K562 (cell line): ENCODE measurements at regions not wholly inside any gene's neighbourhood (a gene's known extent, or its start where the extent isn't known, plus 50 kb on each side); places are given as distances from the start of the nearest gene placed in this dataset.

ENCODE experiments used
- ATAC-seq: fragments of 200-7000 bp; cut with Tn5 transposase; 3 replicates; pipeline ENCODE4 v1.9.1; 2020; ENCODE audit warnings: moderate library complexity
- BruUV-seq: library from RNA; stranded (reverse); fragments of 400-500 nt; replicated peaks from 2 replicates; lab custom pipeline; 2021; lab: Mats Ljungman, UMichigan
- CTCF ChIA-PET: fragments of 300-600 bp; formaldehyde crosslinking; extraction: SDS; loops from one replicate; lab custom pipeline; 2021; ENCODE audit warnings: low intra/inter-chr PET ratio; lab: Yijun Ruan, JAX
- POLR2A ChIA-PET: fragments of 300-600, 350-650 bp; sonication (Branson Sonifier 250); formaldehyde crosslinking; extraction: SDS; loops from one replicate; lab custom pipeline; 2021; ENCODE audit warnings: antibody characterized with exemption, inconsistent platforms; lab: Yijun Ruan, JAX
- DNase-seq, 4 experiments: peaks; one replicate each; pipeline versions ENCODE4 v3.0.0 to v3.0.0-alpha.2; 2011 to 2018; ENCODE audit warnings: low spot score in 3 of 4, mixed read lengths in 3 of 4; ENCODE audit errors: extremely low read depth in 1 of 4
- FAIRE-seq: peaks from 2 replicates; lab custom pipeline; 2011; peaks lifted over from hg19 to GRCh38; lab: Jason Lieb, UNC
- H2AFZ ChIP-seq: 2 replicates; pipeline ENCODE4 v1.6.0; 2011; ENCODE audit warnings: low read depth, low read length, control low read depth, inconsistent platforms
- H3K27ac ChIP-seq: fragments of 200-600 bp; 3 replicates; pipeline ENCODE4 v1.8.0; 2011; ENCODE audit warnings: low read depth, mild to moderate bottlenecking, control low read depth, inconsistent platforms, low read length, moderate library complexity, mixed read lengths; ENCODE audit errors: extremely low read depth
- H3K27me3 ChIP-seq, 2 experiments: fragments of 300-600 bp in 1 of 2; 2 replicates in 1 of 2; 3 replicates in 1 of 2; pipeline versions ENCODE4 v1.6.0 to v1.8.0; 2011; ENCODE audit warnings: inconsistent platforms in 2 of 2, low read length in 2 of 2, mild to moderate bottlenecking in 1 of 2, mixed read lengths in 1 of 2, moderate library complexity in 1 of 2; ENCODE audit not compliant: control insufficient read depth in 2 of 2, insufficient read depth in 2 of 2
- H3K36me3 ChIP-seq: fragments of 300-600 bp; 3 replicates; pipeline ENCODE4 v1.8.0; 2011; ENCODE audit warnings: mild to moderate bottlenecking, low read length, inconsistent platforms; ENCODE audit not compliant: control insufficient read depth, insufficient read depth
- H3K4me1 ChIP-seq, 2 experiments: fragments of 200-600 bp in 1 of 2; replicated peaks in 1 of 2; 2 replicates in 1 of 2; 3 replicates in 1 of 2; pipeline versions ENCODE4 v1.5.1 to v1.8.0; 2011; ENCODE audit warnings: inconsistent platforms in 2 of 2, low read length in 2 of 2, mild to moderate bottlenecking in 1 of 2, mixed read lengths in 1 of 2, moderate library complexity in 1 of 2; ENCODE audit not compliant: control insufficient read depth in 2 of 2, insufficient read depth in 2 of 2
- H3K4me2 ChIP-seq: 2 replicates; pipeline ENCODE4 v1.6.1; 2011; ENCODE audit warnings: low read length, control low read depth, inconsistent platforms, mixed read lengths; ENCODE audit not compliant: insufficient read depth
- H3K4me3 ChIP-seq: fragments of 200-600 bp; sonication (generic), shearing (Covaris generic); 2 replicates; pipeline ENCODE4 v1.5.1; 2016; ENCODE audit warnings: control low read depth, inconsistent platforms
- H3K79me2 ChIP-seq: fragments of 200-600 bp; 3 replicates; pipeline ENCODE4 v1.8.0; 2011; ENCODE audit warnings: low read length, inconsistent platforms; ENCODE audit not compliant: control insufficient read depth, insufficient read depth
- H3K9ac ChIP-seq, 2 experiments: 2 replicates each; pipeline versions ENCODE4 v1.6.0 to v1.6.1; 2011; ENCODE audit warnings: low read depth in 2 of 2, low read length in 2 of 2, control low read depth in 1 of 2, inconsistent platforms in 1 of 2, mild to moderate bottlenecking in 1 of 2, mixed read lengths in 1 of 2; ENCODE audit not compliant: insufficient read depth in 1 of 2
- H3K9me1 ChIP-seq: one replicate; pipeline ENCODE4 v1.6.0; 2011; ENCODE audit warnings: inconsistent platforms, mild to moderate bottlenecking, low read length, moderate library complexity; ENCODE audit not compliant: control insufficient read depth, insufficient read depth
- H3K9me3 ChIP-seq: replicated peaks from 2 replicates; pipeline ENCODE4 v1.5.1; 2011; ENCODE audit warnings: low read depth, low read length, inconsistent platforms; ENCODE audit not compliant: control insufficient read depth, insufficient read depth
- H4K20me1 ChIP-seq: replicated peaks from 2 replicates; pipeline ENCODE4 v1.6.1; 2011; ENCODE audit warnings: low read length, inconsistent platforms, mixed read lengths; ENCODE audit not compliant: control insufficient read depth, insufficient read depth
- CBX2 ChIP-seq: fragments of 200-600 bp; sonication (generic); IDR thresholded peaks from one replicate; pipeline ENCODE4 v1.6.1; 2012; ENCODE audit warnings: mild to moderate bottlenecking, low read length, inconsistent platforms; ENCODE audit not compliant: insufficient read depth, poor library complexity, severe bottlenecking
- CHD4 ChIP-seq: fragments of 200-600 bp; sonication (generic); IDR thresholded peaks from 3 replicates; pipeline ENCODE4 v1.6.1; 2012; ENCODE audit warnings: low read depth, mild to moderate bottlenecking, mixed read lengths, low read length, inconsistent platforms; ENCODE audit not compliant: insufficient read depth, insufficient replicate concordance, poor library complexity, severe bottlenecking
- ILF3 ChIP-seq: fragments of 450-650 bp; IDR thresholded peaks from 2 replicates; pipeline ENCODE4 v1.6.1; 2018; ENCODE audit warnings: antibody characterized with exemption, mild to moderate bottlenecking, moderate library complexity, borderline replicate concordance
- MEF2D ChIP-seq: conservative IDR thresholded peaks from 2 replicates; pipeline ENCODE4 v1.6.1; 2016; ENCODE audit warnings: low read depth, missing genetic modification characterization, missing compliant biosample characterization
- RBM15 ChIP-seq: fragments of 200-400 bp; formaldehyde crosslinking; IDR thresholded peaks from 2 replicates; pipeline ENCODE4 v1.6.1; 2018; ENCODE audit warnings: mild to moderate bottlenecking, low read length, moderate library complexity; ENCODE audit not compliant: insufficient read depth
- SLC30A9 ChIP-seq: fragments of 250-450 bp; sonication (Bioruptor Pico); IDR thresholded peaks from 2 replicates; pipeline ENCODE4 v1.8.0; 2022; ENCODE audit warnings: mild to moderate bottlenecking, moderate library complexity
- TAL1 ChIP-seq: fragments of 450-650 bp; IDR thresholded peaks from 2 replicates; pipeline ENCODE4 v1.6.1; 2016; ENCODE audit warnings: mild to moderate bottlenecking
- TARDBP ChIP-seq: fragments of 450-650 bp; IDR thresholded peaks from 2 replicates; pipeline ENCODE4 v1.6.1; 2016
- TSC22D4 ChIP-seq: fragments of 450-650 bp; IDR thresholded peaks from 2 replicates; pipeline ENCODE4 v1.6.1; 2016; ENCODE audit warnings: missing genetic modification characterization, missing biosample characterization, control low read depth
- WGBS: fragments of 100-300 bp; shearing (Covaris generic); methylation state at CpG from one replicate; pipeline ENCODE4 v1.1.6; 2016; ENCODE audit warnings: low coverage, mixed read lengths; ENCODE audit not compliant: insufficient coverage; ENCODE audit errors: missing lambda C conversion rate; 5-methylcytosine and 5-hydroxymethylcytosine counted together
- in situ Hi-C: fragments of 300-500 bp; cut with MboI; formaldehyde crosslinking; loops from 4 replicates; pipeline ENCODE4 v1.15.0; 2018; ENCODE audit warnings: inconsistent platforms, mixed read lengths
- intact Hi-C: fragments of 100-400 bp; cut with micrococcal nuclease; formaldehyde crosslinking; loops from 2 replicates; pipeline ENCODE4 v1.14.2; 2022
- TF ChIP-seq, protein P1 (sequence below): sonication (generic); formaldehyde crosslinking; IDR thresholded peaks from 2 replicates; pipeline ENCODE4 v1.8.1; 2022; ENCODE audit warnings: missing genetic modification reagents
- TF ChIP-seq, protein P2 (sequence below): fragments of 250-450 bp; sonication (Bioruptor Pico); IDR thresholded peaks from 2 replicates; pipeline ENCODE4 v1.4.0; 2020
- TF ChIP-seq, protein P3 (sequence below): fragments of 250-450 bp; sonication (Bioruptor Pico); IDR thresholded peaks from 2 replicates; pipeline ENCODE4 v1.5.1; 2021; ENCODE audit warnings: mild to moderate bottlenecking
- TF ChIP-seq, protein P4 (sequence below), 2 experiments: fragments of 450-650 bp in 1 of 2; sonication (generic) in 1 of 2; formaldehyde crosslinking in 1 of 2; IDR thresholded peaks in 1 of 2; conservative IDR thresholded peaks in 1 of 2; 2 replicates each; pipeline versions ENCODE4 v1.6.1 to v1.8.1; 2016 to 2023; ENCODE audit warnings: mild to moderate bottlenecking in 2 of 2, moderate library complexity in 2 of 2, inconsistent platforms in 1 of 2, missing genetic modification reagents in 1 of 2

DNA sequence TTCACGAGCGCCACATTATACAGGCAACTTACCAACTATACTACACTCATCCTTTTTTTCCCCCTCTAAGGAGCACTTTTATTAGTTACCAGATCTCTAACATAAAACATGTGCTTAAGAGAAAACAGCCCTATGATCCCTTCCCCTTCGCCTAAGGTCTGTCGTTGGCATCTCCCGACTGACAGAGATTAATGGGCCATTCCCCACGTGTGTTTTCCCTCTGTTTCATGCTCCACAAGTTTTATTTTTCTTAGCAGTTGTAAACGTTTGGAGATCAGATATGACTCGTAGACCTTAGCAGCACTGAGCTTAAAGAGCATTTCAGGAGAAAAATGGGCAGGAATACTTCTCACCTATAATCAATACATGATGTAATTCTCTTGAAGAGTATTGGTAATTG lies 51.4 kb upstream of the FZD10 start:
- no peak for DNase-seq
- WGBS = 0% methylated on average over 6 of the region's 8 CpGs
- H2AFZ ChIP-seq = no peak overlapping the region
- intact Hi-C loops (no loop called here), in situ Hi-C loops (no loop called here)
- ATAC-seq = no peak
- H3K9ac ChIP-seq = no peak overlapping the region
- no peak for FAIRE-seq
- H3K4me2 ChIP-seq = no peak overlapping the region
- no peak overlapping the region for H3K27ac ChIP-seq
- H4K20me1 ChIP-seq = no peaks in the 10 kb centered on the region
- no peaks in the 10 kb centered on the region for H3K4me1 ChIP-seq
- H3K36me3 ChIP-seq = no peaks in the 10 kb centered on the region
- H3K79me2 ChIP-seq = no peaks in the 10 kb centered on the region
- ChIA-PET POLR2A (no interaction called here), CTCF (no interaction called here)
- H3K4me3 ChIP-seq = no peak overlapping the region
- no peaks in the 10 kb centered on the region for H3K9me1 ChIP-seq
- peaks cover 4 to 30% of the 10 kb centered on the region in 2 experiments; a peak in 4 of 5 replicates for H3K27me3 ChIP-seq
- no TSS peak for BruUV-seq
- no peaks in the 10 kb centered on the region for H3K9me3 ChIP-seq
- TF ChIP-seq, protein P1, sequence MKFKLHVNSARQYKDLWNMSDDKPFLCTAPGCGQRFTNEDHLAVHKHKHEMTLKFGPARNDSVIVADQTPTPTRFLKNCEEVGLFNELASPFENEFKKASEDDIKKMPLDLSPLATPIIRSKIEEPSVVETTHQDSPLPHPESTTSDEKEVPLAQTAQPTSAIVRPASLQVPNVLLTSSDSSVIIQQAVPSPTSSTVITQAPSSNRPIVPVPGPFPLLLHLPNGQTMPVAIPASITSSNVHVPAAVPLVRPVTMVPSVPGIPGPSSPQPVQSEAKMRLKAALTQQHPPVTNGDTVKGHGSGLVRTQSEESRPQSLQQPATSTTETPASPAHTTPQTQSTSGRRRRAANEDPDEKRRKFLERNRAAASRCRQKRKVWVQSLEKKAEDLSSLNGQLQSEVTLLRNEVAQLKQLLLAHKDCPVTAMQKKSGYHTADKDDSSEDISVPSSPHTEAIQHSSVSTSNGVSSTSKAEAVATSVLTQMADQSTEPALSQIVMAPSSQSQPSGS = no peak
- no peak for TF ChIP-seq CBX2
- TF ChIP-seq, protein P2, sequence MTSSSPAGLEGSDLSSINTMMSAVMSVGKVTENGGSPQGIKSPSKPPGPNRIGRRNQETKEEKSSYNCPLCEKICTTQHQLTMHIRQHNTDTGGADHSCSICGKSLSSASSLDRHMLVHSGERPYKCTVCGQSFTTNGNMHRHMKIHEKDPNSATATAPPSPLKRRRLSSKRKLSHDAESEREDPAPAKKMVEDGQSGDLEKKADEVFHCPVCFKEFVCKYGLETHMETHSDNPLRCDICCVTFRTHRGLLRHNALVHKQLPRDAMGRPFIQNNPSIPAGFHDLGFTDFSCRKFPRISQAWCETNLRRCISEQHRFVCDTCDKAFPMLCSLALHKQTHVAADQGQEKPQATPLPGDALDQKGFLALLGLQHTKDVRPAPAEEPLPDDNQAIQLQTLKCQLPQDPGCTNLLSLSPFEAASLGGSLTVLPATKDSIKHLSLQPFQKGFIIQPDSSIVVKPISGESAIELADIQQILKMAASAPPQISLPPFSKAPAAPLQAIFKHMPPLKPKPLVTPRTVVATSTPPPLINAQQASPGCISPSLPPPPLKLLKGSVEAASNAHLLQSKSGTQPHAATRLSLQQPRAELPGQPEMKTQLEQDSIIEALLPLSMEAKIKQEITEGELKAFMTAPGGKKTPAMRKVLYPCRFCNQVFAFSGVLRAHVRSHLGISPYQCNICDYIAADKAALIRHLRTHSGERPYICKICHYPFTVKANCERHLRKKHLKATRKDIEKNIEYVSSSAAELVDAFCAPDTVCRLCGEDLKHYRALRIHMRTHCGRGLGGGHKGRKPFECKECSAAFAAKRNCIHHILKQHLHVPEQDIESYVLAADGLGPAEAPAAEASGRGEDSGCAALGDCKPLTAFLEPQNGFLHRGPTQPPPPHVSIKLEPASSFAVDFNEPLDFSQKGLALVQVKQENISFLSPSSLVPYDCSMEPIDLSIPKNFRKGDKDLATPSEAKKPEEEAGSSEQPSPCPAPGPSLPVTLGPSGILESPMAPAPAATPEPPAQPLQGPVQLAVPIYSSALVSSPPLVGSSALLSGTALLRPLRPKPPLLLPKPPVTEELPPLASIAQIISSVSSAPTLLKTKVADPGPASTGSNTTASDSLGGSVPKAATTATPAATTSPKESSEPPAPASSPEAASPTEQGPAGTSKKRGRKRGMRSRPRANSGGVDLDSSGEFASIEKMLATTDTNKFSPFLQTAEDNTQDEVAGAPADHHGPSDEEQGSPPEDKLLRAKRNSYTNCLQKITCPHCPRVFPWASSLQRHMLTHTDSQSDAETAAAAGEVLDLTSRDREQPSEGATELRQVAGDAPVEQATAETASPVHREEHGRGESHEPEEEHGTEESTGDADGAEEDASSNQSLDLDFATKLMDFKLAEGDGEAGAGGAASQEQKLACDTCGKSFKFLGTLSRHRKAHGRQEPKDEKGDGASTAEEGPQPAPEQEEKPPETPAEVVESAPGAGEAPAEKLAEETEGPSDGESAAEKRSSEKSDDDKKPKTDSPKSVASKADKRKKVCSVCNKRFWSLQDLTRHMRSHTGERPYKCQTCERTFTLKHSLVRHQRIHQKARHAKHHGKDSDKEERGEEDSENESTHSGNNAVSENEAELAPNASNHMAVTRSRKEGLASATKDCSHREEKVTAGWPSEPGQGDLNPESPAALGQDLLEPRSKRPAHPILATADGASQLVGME (CRISPR knock-in tag) = no peak
- no peak for TF ChIP-seq CHD4
- no peak for TF ChIP-seq TAL1
- no peak for TF ChIP-seq ILF3
- no peak for TF ChIP-seq TSC22D4 (tag)
- no peak for TF ChIP-seq RBM15
- no peak for TF ChIP-seq TARDBP
- TF ChIP-seq MEF2D (tag) = no peak
- TF ChIP-seq SLC30A9 = no peak
- TF ChIP-seq, protein P3, sequence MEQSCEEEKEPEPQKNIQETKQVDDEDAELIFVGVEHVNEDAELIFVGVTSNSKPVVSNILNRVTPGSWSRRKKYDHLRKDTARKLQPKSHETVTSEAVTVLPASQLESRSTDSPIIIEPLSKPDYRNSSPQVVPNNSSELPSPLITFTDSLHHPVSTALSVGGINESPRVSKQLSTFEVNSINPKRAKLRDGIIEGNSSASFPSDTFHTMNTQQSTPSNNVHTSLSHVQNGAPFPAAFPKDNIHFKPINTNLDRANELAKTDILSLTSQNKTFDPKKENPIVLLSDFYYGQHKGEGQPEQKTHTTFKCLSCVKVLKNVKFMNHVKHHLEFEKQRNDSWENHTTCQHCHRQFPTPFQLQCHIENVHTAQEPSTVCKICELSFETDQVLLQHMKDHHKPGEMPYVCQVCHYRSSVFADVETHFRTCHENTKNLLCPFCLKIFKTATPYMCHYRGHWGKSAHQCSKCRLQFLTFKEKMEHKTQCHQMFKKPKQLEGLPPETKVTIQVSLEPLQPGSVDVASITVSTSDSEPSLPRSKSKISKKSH (CRISPR knock-in tag) = no peak
- TF ChIP-seq, protein P4, sequence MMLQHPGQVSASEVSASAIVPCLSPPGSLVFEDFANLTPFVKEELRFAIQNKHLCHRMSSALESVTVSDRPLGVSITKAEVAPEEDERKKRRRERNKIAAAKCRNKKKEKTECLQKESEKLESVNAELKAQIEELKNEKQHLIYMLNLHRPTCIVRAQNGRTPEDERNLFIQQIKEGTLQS (IDR thresholded peaks at IDR 0.05) = no peak
- TF ChIP-seq, protein P4 (CRISPR knock-in tag; conservative IDR thresholded peaks at IDR 0.05) = no peak
